ENCODE measurements at regions not wholly inside any gene's neighbourhood (a gene's known extent, or its start where the extent isn't known, plus 50 kb on each side); places are given as distances from the start of the nearest gene placed in this dataset.
"Not testable (repeated sequence)": the region's sequence is repeated elsewhere in the genome, so short reads cannot be mapped to it uniquely, and the experiment has no call there.

GRCh38 chr2:89853427-89853826 is 1162.0 kb downstream of the RPIA start:
- intact Hi-C loops (cut with DNase I, micrococcal nuclease); H3K36me3 Mint-ChIP-seq (ENCODE audit: low read depth); ATAC-seq; CTCF ChIA-PET; H3K4me1 Mint-ChIP-seq; H3K4me3 Mint-ChIP-seq; H3K27ac Mint-ChIP-seq; DNase-seq; POLR2A ChIA-PET; H3K9me3 Mint-ChIP-seq (ENCODE audit: low read depth); H3K27me3 Mint-ChIP-seq: not testable (repeated sequence)

GRCh38 chr2:89855752-89856151 is 1164.3 kb downstream of the RPIA start:
- H3K9me3 Mint-ChIP-seq (ENCODE audit: low read depth); intact Hi-C loops (cut with DNase I, micrococcal nuclease); DNase-seq; CTCF ChIA-PET; ATAC-seq; POLR2A ChIA-PET; H3K4me3 Mint-ChIP-seq; H3K36me3 Mint-ChIP-seq (ENCODE audit: low read depth); H3K4me1 Mint-ChIP-seq; H3K27ac Mint-ChIP-seq; H3K27me3 Mint-ChIP-seq: not testable (repeated sequence)

- H3K9me3 Mint-ChIP-seq (ENCODE audit: low read depth); POLR2A ChIA-PET; DNase-seq; H3K27ac Mint-ChIP-seq; CTCF ChIA-PET; H3K4me3 Mint-ChIP-seq; H3K4me1 Mint-ChIP-seq; H3K36me3 Mint-ChIP-seq (ENCODE audit: low read depth); ATAC-seq; intact Hi-C loops (cut with DNase I, micrococcal nuclease); H3K27me3 Mint-ChIP-seq: not testable (repeated sequence)
Observed at GRCh38 chr2:89856305-89856704, 1164.8 kb downstream of the RPIA start.

- CTCF ChIA-PET; POLR2A ChIA-PET; H3K9me3 Mint-ChIP-seq (ENCODE audit: low read depth); H3K27ac Mint-ChIP-seq; DNase-seq; H3K36me3 Mint-ChIP-seq (ENCODE audit: low read depth); intact Hi-C loops (cut with DNase I, micrococcal nuclease); H3K27me3 Mint-ChIP-seq; H3K4me3 Mint-ChIP-seq; ATAC-seq; H3K4me1 Mint-ChIP-seq: not testable (repeated sequence)
Observed at GRCh38 chr2:89862164-89862563, 1170.7 kb downstream of the RPIA start.

GRCh38 chr2:89863209-89863608 is 1171.7 kb downstream of the RPIA start:
- H3K4me1 Mint-ChIP-seq; DNase-seq; CTCF ChIA-PET; intact Hi-C loops (cut with DNase I, micrococcal nuclease); H3K36me3 Mint-ChIP-seq (ENCODE audit: low read depth); POLR2A ChIA-PET; H3K27ac Mint-ChIP-seq; ATAC-seq; H3K27me3 Mint-ChIP-seq; H3K4me3 Mint-ChIP-seq; H3K9me3 Mint-ChIP-seq (ENCODE audit: low read depth): not testable (repeated sequence)

GRCh38 chr2:89874810-89875595 is 1183.5 kb downstream of the RPIA start:
- H3K27me3 Mint-ChIP-seq; intact Hi-C loops (cut with DNase I, micrococcal nuclease); H3K36me3 Mint-ChIP-seq (ENCODE audit: low read depth); CTCF ChIA-PET; H3K4me3 Mint-ChIP-seq; POLR2A ChIA-PET; DNase-seq; H3K4me1 Mint-ChIP-seq; H3K27ac Mint-ChIP-seq; H3K9me3 Mint-ChIP-seq (ENCODE audit: low read depth); ATAC-seq: not testable (repeated sequence)

GRCh38 chr2:89876445-89876844 is 1185.0 kb downstream of the RPIA start:
- POLR2A ChIA-PET; H3K9me3 Mint-ChIP-seq (ENCODE audit: low read depth); H3K36me3 Mint-ChIP-seq (ENCODE audit: low read depth); ATAC-seq; intact Hi-C loops (cut with DNase I, micrococcal nuclease); H3K4me1 Mint-ChIP-seq; CTCF ChIA-PET; H3K27ac Mint-ChIP-seq; H3K4me3 Mint-ChIP-seq; H3K27me3 Mint-ChIP-seq; DNase-seq: not testable (repeated sequence)

GRCh38 chr2:89876878-89877277 is 1185.4 kb downstream of the RPIA start:
- H3K9me3 Mint-ChIP-seq (ENCODE audit: low read depth); H3K36me3 Mint-ChIP-seq (ENCODE audit: low read depth); H3K4me3 Mint-ChIP-seq; CTCF ChIA-PET; POLR2A ChIA-PET; H3K4me1 Mint-ChIP-seq; intact Hi-C loops (cut with DNase I, micrococcal nuclease); H3K27ac Mint-ChIP-seq; ATAC-seq; H3K27me3 Mint-ChIP-seq; DNase-seq: not testable (repeated sequence)

GRCh38 chr2:89882880-89883279 is 1191.4 kb downstream of the RPIA start:
- H3K9me3 Mint-ChIP-seq (ENCODE audit: low read depth); H3K4me3 Mint-ChIP-seq; ATAC-seq; POLR2A ChIA-PET; DNase-seq; H3K27me3 Mint-ChIP-seq; H3K36me3 Mint-ChIP-seq (ENCODE audit: low read depth); intact Hi-C loops (cut with DNase I, micrococcal nuclease); CTCF ChIA-PET; H3K27ac Mint-ChIP-seq; H3K4me1 Mint-ChIP-seq: not testable (repeated sequence)

GRCh38 chr2:89883624-89884023 is 1192.2 kb downstream of the RPIA start:
- ATAC-seq; H3K36me3 Mint-ChIP-seq (ENCODE audit: low read depth); H3K27me3 Mint-ChIP-seq; DNase-seq; intact Hi-C loops (cut with DNase I, micrococcal nuclease); CTCF ChIA-PET; H3K9me3 Mint-ChIP-seq (ENCODE audit: low read depth); POLR2A ChIA-PET; H3K4me3 Mint-ChIP-seq; H3K27ac Mint-ChIP-seq; H3K4me1 Mint-ChIP-seq: not testable (repeated sequence)

GRCh38 chr2:89885071-89885470 is 1193.6 kb downstream of the RPIA start:
- POLR2A ChIA-PET; CTCF ChIA-PET; H3K9me3 Mint-ChIP-seq (ENCODE audit: low read depth): not testable (repeated sequence)

GRCh38 chr2:89888693-89889092 is 1197.2 kb downstream of the RPIA start:
- H3K36me3 Mint-ChIP-seq (ENCODE audit: low read depth); H3K27ac Mint-ChIP-seq; POLR2A ChIA-PET; H3K27me3 Mint-ChIP-seq; H3K4me3 Mint-ChIP-seq; H3K9me3 Mint-ChIP-seq (ENCODE audit: low read depth); ATAC-seq; intact Hi-C loops (cut with DNase I, micrococcal nuclease); CTCF ChIA-PET; DNase-seq; H3K4me1 Mint-ChIP-seq: not testable (repeated sequence)

More at GRCh38 chr2:89885071-89885470, 1193.6 kb downstream of the RPIA start:
- DNase-seq; ATAC-seq; H3K27ac Mint-ChIP-seq; H3K4me3 Mint-ChIP-seq; H3K4me1 Mint-ChIP-seq; H3K36me3 Mint-ChIP-seq (ENCODE audit: low read depth); H3K27me3 Mint-ChIP-seq; intact Hi-C loops (cut with DNase I, micrococcal nuclease): not testable (repeated sequence)

All from activated CD4-positive, alpha-beta T cell treated with anti-CD3 and anti-CD28 coated beads for 36 hours (primary cell).